ENCODE measurements at regions not wholly inside any gene's neighbourhood (a gene's known extent, or its start where the extent isn't known, plus 50 kb on each side); places are given as distances from the start of the nearest gene placed in this dataset.

- Histone ChIP-seq H3K4me1 (ENCODE audit: low read length) (no peaks in the 10 kb centered on the region), H3K9me3 (ENCODE audit: low read length) (no peaks in the 10 kb centered on the region), H3K9me2 (replicated peaks; ENCODE audit: insufficient read depth, low read length) (no peaks in the 10 kb centered on the region), H4K20me1 (ENCODE audit: insufficient read depth, low read depth, low read length) (no peaks in the 10 kb centered on the region), H2AFZ (ENCODE audit: low read length) (no peak overlapping the region), H3K27ac (ENCODE audit: low read length) (no peak overlapping the region), H3K4me3 (ENCODE audit: low read length) (no peak overlapping the region), H3K9ac (ENCODE audit: low read length) (no peak overlapping the region), H3K36me3 (ENCODE audit: insufficient read depth, low read length) (no peaks in the 10 kb centered on the region), H3K79me2 (ENCODE audit: low read length) (no peaks in the 10 kb centered on the region), H3K4me2 (ENCODE audit: low read depth, low read length, poor library complexity, severe bottlenecking) (no peak overlapping the region), H3K27me3 (ENCODE audit: low read length) (no peaks in the 10 kb centered on the region)
- no peak for DNase-seq
These were observed 66.9 kb upstream of the PHOX2B start for GRCh38 chr4:41815473-41815872.

DNA sequence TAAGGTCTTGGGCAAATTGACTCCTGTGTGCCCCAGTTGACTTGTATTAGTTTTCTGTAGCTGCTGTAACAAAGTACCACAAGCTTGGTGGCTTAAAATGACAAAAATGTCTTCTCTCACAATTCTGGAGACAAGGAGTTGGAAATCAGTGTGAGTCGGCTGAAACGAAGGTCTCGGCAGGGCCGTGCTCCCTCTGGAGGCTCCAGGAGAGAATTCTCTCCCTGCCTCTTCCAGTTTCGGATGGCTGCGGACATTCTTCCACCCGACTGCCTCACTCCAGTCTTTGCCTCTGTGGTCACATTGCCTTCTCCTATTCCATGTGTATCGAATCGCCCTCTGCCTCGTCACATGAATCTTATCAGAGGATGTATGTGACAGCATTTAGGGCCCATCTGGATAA lies 66.0 kb upstream of the PHOX2B start:
- Histone ChIP-seq H3K4me3 (ENCODE audit: low read length) (no peak overlapping the region), H3K36me3 (ENCODE audit: insufficient read depth, low read length) (no peaks in the 10 kb centered on the region), H3K9me3 (ENCODE audit: low read length) (no peaks in the 10 kb centered on the region), H2AFZ (ENCODE audit: low read length) (no peak overlapping the region), H3K27ac (ENCODE audit: low read length) (no peak overlapping the region), H3K4me1 (ENCODE audit: low read length) (no peaks in the 10 kb centered on the region), H3K4me2 (ENCODE audit: low read depth, low read length, poor library complexity, severe bottlenecking) (no peak overlapping the region), H4K20me1 (ENCODE audit: insufficient read depth, low read depth, low read length) (no peaks in the 10 kb centered on the region), H3K9me2 (replicated peaks; ENCODE audit: insufficient read depth, low read length) (no peaks in the 10 kb centered on the region), H3K27me3 (ENCODE audit: low read length) (no peaks in the 10 kb centered on the region), H3K79me2 (ENCODE audit: low read length) (no peaks in the 10 kb centered on the region), H3K9ac (ENCODE audit: low read length) (no peak overlapping the region)
- DNase-seq: no peak

DNA sequence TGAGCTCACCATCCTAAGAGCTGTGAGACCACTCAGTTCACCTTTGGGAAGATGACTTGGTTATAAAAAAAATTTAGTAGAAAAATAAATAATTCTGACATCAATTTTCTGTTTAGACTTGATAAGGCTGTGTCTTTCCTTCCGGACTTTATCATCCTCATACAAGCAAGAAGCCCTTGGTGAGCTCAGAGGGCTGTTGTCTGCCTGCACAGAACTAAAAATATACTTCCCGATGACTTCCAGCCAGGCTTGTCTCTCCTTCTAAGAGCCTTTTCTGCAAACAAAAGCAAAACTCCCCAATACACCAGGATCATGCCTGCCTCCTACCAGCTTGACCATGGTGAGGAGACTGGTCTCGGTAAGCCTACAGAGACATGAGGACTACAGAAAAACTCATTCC lies 58.3 kb upstream of the PHOX2B start:
- Histone ChIP-seq H3K27me3 (ENCODE audit: low read length) (no peaks in the 10 kb centered on the region), H2AFZ (ENCODE audit: low read length) (no peak overlapping the region), H3K4me3 (ENCODE audit: low read length) (no peak overlapping the region), H3K36me3 (ENCODE audit: insufficient read depth, low read length) (no peaks in the 10 kb centered on the region), H4K20me1 (ENCODE audit: insufficient read depth, low read depth, low read length) (no peaks in the 10 kb centered on the region), H3K79me2 (ENCODE audit: low read length) (no peaks in the 10 kb centered on the region), H3K4me2 (ENCODE audit: low read depth, low read length, poor library complexity, severe bottlenecking) (no peak overlapping the region), H3K9ac (ENCODE audit: low read length) (no peak overlapping the region), H3K9me2 (replicated peaks; ENCODE audit: insufficient read depth, low read length) (no peaks in the 10 kb centered on the region), H3K27ac (ENCODE audit: low read length) (no peak overlapping the region), H3K4me1 (ENCODE audit: low read length) (no peaks in the 10 kb centered on the region), H3K9me3 (ENCODE audit: low read length) (no peaks in the 10 kb centered on the region)
- no peak for DNase-seq

DNA sequence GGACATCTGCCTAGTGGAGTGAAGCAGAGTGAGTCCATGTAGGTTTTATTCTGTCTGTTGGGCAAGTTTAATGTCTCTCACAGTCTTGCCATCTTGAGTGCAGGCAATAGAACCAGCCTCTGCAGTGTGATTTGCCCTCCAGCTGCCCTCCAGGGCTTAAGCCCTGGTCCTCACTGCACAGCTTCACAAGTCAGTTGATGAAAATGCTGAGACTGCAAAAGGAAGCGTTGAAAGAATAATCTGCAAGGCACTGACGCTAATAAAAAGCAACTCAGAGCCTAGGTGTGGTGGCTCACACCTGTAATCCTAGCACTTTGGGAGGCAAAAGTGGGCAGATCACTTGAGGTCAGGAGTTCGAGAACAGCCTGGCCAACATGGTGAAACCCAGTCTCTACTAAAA lies 54.1 kb upstream of the PHOX2B start:
- DNase-seq: no peak
- no peaks in the 10 kb centered on the region for H3K4me1 ChIP-seq (ENCODE audit: low read length)

GRCh38 chr4:41799126-41799525 lies 50.6 kb upstream of the PHOX2B start:
- Histone ChIP-seq H3K4me2 (ENCODE audit: low read depth, low read length, poor library complexity, severe bottlenecking) (no peak overlapping the region), H3K36me3 (ENCODE audit: insufficient read depth, low read length) (no peaks in the 10 kb centered on the region), H3K9me3 (ENCODE audit: low read length) (no peaks in the 10 kb centered on the region), H3K4me1 (ENCODE audit: low read length) (no peaks in the 10 kb centered on the region), H3K9me2 (replicated peaks; ENCODE audit: insufficient read depth, low read length) (no peaks in the 10 kb centered on the region), H3K27me3 (ENCODE audit: low read length) (no peaks in the 10 kb centered on the region), H3K4me3 (ENCODE audit: low read length) (no peak overlapping the region), H4K20me1 (ENCODE audit: insufficient read depth, low read depth, low read length) (no peaks in the 10 kb centered on the region), H3K9ac (ENCODE audit: low read length) (no peak overlapping the region), H3K27ac (ENCODE audit: low read length) (no peak overlapping the region), H2AFZ (ENCODE audit: low read length) (no peak overlapping the region), H3K79me2 (ENCODE audit: low read length) (no peaks in the 10 kb centered on the region)
- no peak for DNase-seq

More for the DNA sequence above, 54.1 kb upstream of the PHOX2B start:
- H3K9me2 ChIP-seq (replicated peaks; ENCODE audit: insufficient read depth, low read length): no peaks in the 10 kb centered on the region
- H3K9ac ChIP-seq (ENCODE audit: low read length): no peak overlapping the region
- H3K79me2 ChIP-seq (ENCODE audit: low read length): no peaks in the 10 kb centered on the region
- H4K20me1 ChIP-seq (ENCODE audit: insufficient read depth, low read depth, low read length): no peaks in the 10 kb centered on the region
- H3K4me3 ChIP-seq (ENCODE audit: low read length): no peak overlapping the region
- H3K27ac ChIP-seq (ENCODE audit: low read length): no peak overlapping the region
- no peaks in the 10 kb centered on the region for H3K27me3 ChIP-seq (ENCODE audit: low read length)
- no peaks in the 10 kb centered on the region for H3K36me3 ChIP-seq (ENCODE audit: insufficient read depth, low read length)
- no peaks in the 10 kb centered on the region for H3K9me3 ChIP-seq (ENCODE audit: low read length)
- H2AFZ ChIP-seq (ENCODE audit: low read length): no peak overlapping the region
- no peak overlapping the region for H3K4me2 ChIP-seq (ENCODE audit: low read depth, low read length, poor library complexity, severe bottlenecking)
